ENCODE measurements at regions not wholly inside any gene's neighbourhood (a gene's known extent, or its start where the extent isn't known, plus 50 kb on each side); places are given as distances from the start of the nearest gene placed in this dataset.
A peak's percentile ranks its signal among the peaks of the same experiment; 100 is the strongest.

DNA sequence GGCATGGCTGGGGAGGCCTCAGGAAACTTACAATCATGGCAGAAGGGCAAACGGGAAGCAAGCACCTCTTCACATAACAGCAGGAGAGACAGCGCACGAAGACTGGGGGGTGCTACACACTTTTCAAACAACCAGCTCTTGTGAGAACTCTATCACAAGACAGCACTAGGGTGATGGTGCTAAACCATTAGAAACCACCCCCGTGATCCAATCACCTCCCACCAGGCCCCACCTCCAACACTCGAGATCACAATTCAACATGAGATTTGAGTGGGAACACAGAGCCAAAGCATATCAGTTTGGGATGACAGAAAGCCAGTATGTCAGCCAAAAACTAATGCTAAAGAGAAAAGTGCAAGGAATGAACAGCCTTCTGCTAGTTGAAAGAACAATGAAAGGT is 309.8 kb upstream of the CCDC54 start:
- WGBS (ENCODE audit: low lambda C conversion rate), result 79% methylated on average over 2 of the region's 5 CpGs
- Histone ChIP-seq H3K4me1 (ENCODE audit: control insufficient read depth in 1 of 2, insufficient read depth in 2 of 2, low read depth in 1 of 2, low read length in 1 of 2) (peaks cover 9 to 46% of the 10 kb centered on the region in 2 experiments; a peak in 3 of 4 replicates), H3K36me3 (replicated peaks in 1 of 2; ENCODE audit: control insufficient read depth in 1 of 2, insufficient read depth in 2 of 2, low read length in 1 of 2) (no peaks in the 10 kb centered on the region)

DNA sequence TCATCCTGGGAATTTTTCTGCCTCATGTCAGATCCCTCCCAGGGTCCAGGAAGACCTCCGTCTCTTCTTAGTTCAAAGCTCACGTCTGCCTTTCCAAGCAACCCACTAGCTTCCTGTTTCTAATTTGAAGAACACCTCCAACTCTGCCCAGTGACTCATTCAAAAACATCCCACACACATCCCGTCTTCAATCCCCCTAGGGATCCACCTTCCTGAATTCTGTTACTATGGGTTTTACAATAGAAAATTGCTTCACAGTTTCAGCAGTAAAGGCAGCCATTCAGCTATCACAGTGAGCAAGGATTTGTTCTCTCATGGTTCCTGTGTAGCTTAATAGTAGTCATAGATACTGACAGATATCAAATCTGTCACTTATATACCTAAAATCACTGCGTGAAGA is 308.3 kb upstream of the CCDC54 start:
- Histone ChIP-seq H3K79me2 (ENCODE audit: insufficient read depth) (no peaks in the 10 kb centered on the region), H2AFZ (ENCODE audit: low read depth) (peak overlapping the region; percentile 81), H3F3A (replicated peaks; ENCODE audit: insufficient read depth) (peaks cover 14% of the 10 kb centered on the region), H3K27ac (ENCODE audit: low read depth in 2 of 2, low read length in 1 of 2) (peak overlapping the region in 1 of 2 experiments; percentile 45; a peak in 2 of 4 replicates), H3K4me1 (ENCODE audit: control insufficient read depth in 1 of 2, insufficient read depth in 2 of 2, low read depth in 1 of 2, low read length in 1 of 2) (peaks cover 9 to 31% of the 10 kb centered on the region in 2 experiments; a peak in 3 of 4 replicates), H3K4me2 (peak overlapping the region; percentile 46), H4K20me1 (ENCODE audit: insufficient read depth) (no peaks in the 10 kb centered on the region), H3K9me2 (no peaks in the 10 kb centered on the region), H3K9me3 (no peaks in the 10 kb centered on the region), H3K27me3 (ENCODE audit: insufficient read depth) (no peaks in the 10 kb centered on the region), H3K36me3 (replicated peaks in 1 of 2; ENCODE audit: control insufficient read depth in 1 of 2, insufficient read depth in 2 of 2, low read length in 1 of 2) (no peaks in the 10 kb centered on the region), H3K9ac (peak overlapping the region; percentile 1; the same call in 1 of the 2 replicates), H3K4me3 (ENCODE audit: low read depth in 2 of 2, low read length in 1 of 2) (no peak overlapping the region)
- WGBS (ENCODE audit: low lambda C conversion rate), result 30% methylated on average over 4 of the region's 4 CpGs
- no peak for DNase-seq
- ChIA-PET POLR2A (no interaction called here), CTCF (interaction anchor here (1.0 kb wide), 1 partner anchor 49 kb away, joined by 3 read pairs; no protein-coding TSS in a partner anchor)
- TF ChIP-seq, protein P1, sequence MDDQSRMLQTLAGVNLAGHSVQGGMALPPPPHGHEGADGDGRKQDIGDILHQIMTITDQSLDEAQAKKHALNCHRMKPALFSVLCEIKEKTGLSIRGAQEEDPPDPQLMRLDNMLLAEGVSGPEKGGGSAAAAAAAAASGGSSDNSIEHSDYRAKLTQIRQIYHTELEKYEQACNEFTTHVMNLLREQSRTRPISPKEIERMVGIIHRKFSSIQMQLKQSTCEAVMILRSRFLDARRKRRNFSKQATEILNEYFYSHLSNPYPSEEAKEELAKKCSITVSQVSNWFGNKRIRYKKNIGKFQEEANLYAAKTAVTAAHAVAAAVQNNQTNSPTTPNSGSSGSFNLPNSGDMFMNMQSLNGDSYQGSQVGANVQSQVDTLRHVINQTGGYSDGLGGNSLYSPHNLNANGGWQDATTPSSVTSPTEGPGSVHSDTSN (IDR thresholded peaks at IDR 0.05), result no peak
- TF ChIP-seq, protein P2, sequence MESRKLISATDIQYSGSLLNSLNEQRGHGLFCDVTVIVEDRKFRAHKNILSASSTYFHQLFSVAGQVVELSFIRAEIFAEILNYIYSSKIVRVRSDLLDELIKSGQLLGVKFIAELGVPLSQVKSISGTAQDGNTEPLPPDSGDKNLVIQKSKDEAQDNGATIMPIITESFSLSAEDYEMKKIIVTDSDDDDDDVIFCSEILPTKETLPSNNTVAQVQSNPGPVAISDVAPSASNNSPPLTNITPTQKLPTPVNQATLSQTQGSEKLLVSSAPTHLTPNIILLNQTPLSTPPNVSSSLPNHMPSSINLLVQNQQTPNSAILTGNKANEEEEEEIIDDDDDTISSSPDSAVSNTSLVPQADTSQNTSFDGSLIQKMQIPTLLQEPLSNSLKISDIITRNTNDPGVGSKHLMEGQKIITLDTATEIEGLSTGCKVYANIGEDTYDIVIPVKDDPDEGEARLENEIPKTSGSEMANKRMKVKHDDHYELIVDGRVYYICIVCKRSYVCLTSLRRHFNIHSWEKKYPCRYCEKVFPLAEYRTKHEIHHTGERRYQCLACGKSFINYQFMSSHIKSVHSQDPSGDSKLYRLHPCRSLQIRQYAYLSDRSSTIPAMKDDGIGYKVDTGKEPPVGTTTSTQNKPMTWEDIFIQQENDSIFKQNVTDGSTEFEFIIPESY (IDR thresholded peaks at IDR 0.05; ENCODE audit: borderline replicate concordance, low read depth), result no peak
- TF ChIP-seq ELF1 (IDR thresholded peaks at IDR 0.05) (no peak), MXI1 (IDR thresholded peaks at IDR 0.05; ENCODE audit: low read depth, low read length) (no peak), SMC3 (IDR thresholded peaks at IDR 0.05; ENCODE audit: low read depth, low read length) (no peak), FOSL2 (IDR thresholded peaks at IDR 0.05; ENCODE audit: borderline replicate concordance, low read depth) (peak; percentile 36; the same call in 1 of the 2 replicates), RXRA (IDR thresholded peaks at IDR 0.05; ENCODE audit: borderline replicate concordance, low read depth) (no peak), TCF12 (IDR thresholded peaks at IDR 0.05) (0 out of 2 replicates have a peak, but pooled peaks have one; percentile 29)

More for the DNA sequence above, 309.8 kb upstream of the CCDC54 start:
- DNase-seq, result no peak
- ChIA-PET POLR2A (no interaction called here), CTCF (no interaction called here)
- no peak overlapping the region for H3K9ac ChIP-seq
- H3F3A ChIP-seq (replicated peaks; ENCODE audit: insufficient read depth), result peaks cover 14% of the 10 kb centered on the region
- no peak for TF ChIP-seq EZH2phosphoT487 (IDR thresholded peaks at IDR 0.05; ENCODE audit: borderline replicate concordance, low read depth)
- TF ChIP-seq TEAD4 (IDR thresholded peaks at IDR 0.05; ENCODE audit: borderline replicate concordance, insufficient read depth), result no peak
- no peak for TF ChIP-seq POLR2AphosphoS5 (IDR thresholded peaks at IDR 0.05; ENCODE audit: low read depth, low read length)
- TF ChIP-seq FOXM1 (IDR thresholded peaks at IDR 0.05; ENCODE audit: low read depth), result no peak
- TF ChIP-seq FOXJ3 (CRISPR knock-in tag; IDR thresholded peaks at IDR 0.05), result no peak
- TF ChIP-seq, protein P1 (IDR thresholded peaks at IDR 0.05), result no peak
- no peaks in the 10 kb centered on the region for H3K9me2 ChIP-seq
- H3K4me2 ChIP-seq, result no peak overlapping the region
- H3K79me2 ChIP-seq (ENCODE audit: insufficient read depth), result no peaks in the 10 kb centered on the region
- no peak overlapping the region for H2AFZ ChIP-seq (ENCODE audit: low read depth)
- H3K27ac ChIP-seq (ENCODE audit: low read depth in 2 of 2, low read length in 1 of 2), result no peak overlapping the region
- no peaks in the 10 kb centered on the region for H3K9me3 ChIP-seq
- no peak overlapping the region for H3K4me3 ChIP-seq (ENCODE audit: low read depth in 2 of 2, low read length in 1 of 2)
- no peaks in the 10 kb centered on the region for H4K20me1 ChIP-seq (ENCODE audit: insufficient read depth)
- no peaks in the 10 kb centered on the region for H3K27me3 ChIP-seq (ENCODE audit: insufficient read depth)

Measured in SK-N-SH (cell line).